ENCODE measurements at regions not wholly inside any gene's neighbourhood (a gene's known extent, or its start where the extent isn't known, plus 50 kb on each side); places are given as distances from the start of the nearest gene placed in this dataset.

DNA sequence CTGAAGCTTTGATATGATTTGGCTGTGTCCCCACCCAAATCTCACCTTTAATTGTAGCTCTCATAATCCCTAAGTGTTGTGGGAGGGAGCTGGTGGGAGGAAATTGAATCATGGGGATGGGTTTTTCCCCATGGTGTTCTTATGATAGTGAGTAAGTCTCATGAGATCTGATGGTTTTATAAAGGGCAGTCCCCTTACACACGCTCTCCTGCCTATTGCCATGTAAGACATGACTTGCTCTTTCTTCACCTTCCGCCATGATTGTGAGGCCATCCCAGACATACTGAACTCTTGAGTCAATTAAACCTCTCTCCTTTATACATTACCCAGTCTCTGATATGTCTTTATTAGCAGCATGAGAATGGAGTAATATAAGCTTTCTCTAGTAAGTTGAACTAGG lies 261.9 kb downstream of the HLX start:
- Histone ChIP-seq H3K36me3 (ENCODE audit: control insufficient read depth, insufficient read depth, low read length) (no peaks in the 10 kb centered on the region), H3K4me3 (ENCODE audit: low read length) (no peak overlapping the region), H3K9ac (ENCODE audit: low read length) (no peak overlapping the region), H3K4me1 (ENCODE audit: control insufficient read depth, insufficient read depth, low read length) (no peaks in the 10 kb centered on the region), H3K27me3 (ENCODE audit: control insufficient read depth, insufficient read depth, low read length) (no peaks in the 10 kb centered on the region), H3K27ac (ENCODE audit: low read depth, low read length) (no peak overlapping the region)

DNA sequence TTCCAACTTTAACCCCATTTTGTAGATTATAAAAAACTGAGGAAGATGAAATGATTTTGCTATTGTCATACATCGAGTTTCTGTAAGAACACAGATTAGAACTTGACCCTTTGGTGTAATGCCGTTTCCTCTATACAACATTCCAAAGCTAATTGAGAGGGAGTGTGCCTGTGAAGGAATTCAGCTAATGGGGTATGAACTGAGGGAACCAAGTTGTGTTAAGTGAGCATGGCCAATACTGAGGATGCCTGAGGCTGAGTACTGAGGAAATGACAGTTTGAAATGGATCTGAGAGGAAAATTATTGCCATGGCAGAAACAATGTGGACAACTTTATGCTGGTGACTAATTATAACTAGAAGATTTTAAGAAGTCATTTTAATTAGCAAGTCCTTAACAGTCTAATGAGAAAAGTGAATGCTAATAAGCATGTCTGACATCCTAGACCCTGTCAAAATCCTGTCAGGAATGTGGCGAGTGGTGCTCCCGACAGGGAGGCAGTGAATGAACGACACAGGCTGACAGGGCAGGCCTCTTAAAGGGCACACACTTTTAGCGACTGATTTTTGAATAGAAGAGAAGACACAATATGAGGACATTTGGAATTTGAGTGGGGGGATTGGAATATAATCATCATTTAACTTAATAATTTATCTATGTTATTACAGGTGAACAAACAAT lies 262.5 kb downstream of the HLX start:
- H3K27me3 ChIP-seq (ENCODE audit: control insufficient read depth, insufficient read depth, low read length) = no peaks in the 10 kb centered on the region
- H3K4me1 ChIP-seq (ENCODE audit: control insufficient read depth, insufficient read depth, low read length) = no peaks in the 10 kb centered on the region
- no peaks in the 10 kb centered on the region for H3K36me3 ChIP-seq (ENCODE audit: control insufficient read depth, insufficient read depth, low read length)
- no peak overlapping the region for H3K27ac ChIP-seq (ENCODE audit: low read depth, low read length)
- no peak overlapping the region for H3K9ac ChIP-seq (ENCODE audit: low read length)
- H3K4me3 ChIP-seq (ENCODE audit: low read length) = no peak overlapping the region

DNA sequence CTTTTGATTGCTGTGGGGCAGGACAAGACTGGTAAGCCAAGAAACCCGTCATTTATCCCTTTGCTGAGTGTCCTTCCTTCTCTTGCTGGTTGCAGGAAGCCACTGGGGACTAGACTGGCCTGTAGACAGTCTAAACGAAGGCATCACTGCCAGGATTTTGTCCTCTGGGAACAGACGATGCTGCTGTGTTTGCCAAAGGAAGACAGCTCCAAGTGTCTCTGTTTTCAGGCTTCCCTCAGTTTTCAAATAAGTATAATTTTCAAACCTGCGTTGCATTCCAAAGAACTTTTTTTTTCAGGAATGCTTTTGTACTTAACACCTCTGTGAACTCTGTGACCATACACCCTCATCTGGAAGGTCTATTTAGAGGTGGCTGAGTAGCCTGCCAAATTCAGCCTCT lies 269.4 kb downstream of the HLX start:
- H3K27ac ChIP-seq (ENCODE audit: low read depth, low read length) = no peak overlapping the region
- no peak overlapping the region for H3K9ac ChIP-seq (ENCODE audit: low read length)
- H3K4me3 ChIP-seq (ENCODE audit: low read length) = no peak overlapping the region
- H3K36me3 ChIP-seq (ENCODE audit: control insufficient read depth, insufficient read depth, low read length) = no peaks in the 10 kb centered on the region
- no peaks in the 10 kb centered on the region for H3K4me1 ChIP-seq (ENCODE audit: control insufficient read depth, insufficient read depth, low read length)
- H3K27me3 ChIP-seq (ENCODE audit: control insufficient read depth, insufficient read depth, low read length) = no peaks in the 10 kb centered on the region

DNA sequence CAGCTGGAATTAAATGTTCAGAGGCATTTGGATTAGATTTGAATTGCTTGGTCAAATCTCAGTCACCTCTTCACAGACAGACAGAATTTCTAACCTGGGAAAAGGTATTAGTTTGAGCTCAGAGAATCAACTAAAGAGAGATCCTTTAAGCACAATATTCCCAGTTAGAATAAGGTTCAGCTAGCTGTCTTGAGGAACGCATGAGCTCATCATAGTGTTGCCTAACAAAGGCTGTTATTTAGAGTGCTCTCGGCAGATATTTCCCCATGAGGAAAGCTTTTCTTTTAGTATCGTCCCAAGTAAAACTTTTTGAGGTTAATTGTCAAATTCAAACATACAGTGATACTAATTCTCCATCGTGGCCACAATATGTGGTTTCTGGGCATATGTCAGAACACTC lies 269.9 kb downstream of the HLX start:
- Histone ChIP-seq H3K9ac (ENCODE audit: low read length) (no peak overlapping the region), H3K36me3 (ENCODE audit: control insufficient read depth, insufficient read depth, low read length) (no peaks in the 10 kb centered on the region), H3K4me3 (ENCODE audit: low read length) (no peak overlapping the region), H3K27me3 (ENCODE audit: control insufficient read depth, insufficient read depth, low read length) (no peaks in the 10 kb centered on the region), H3K4me1 (ENCODE audit: control insufficient read depth, insufficient read depth, low read length) (no peaks in the 10 kb centered on the region), H3K27ac (ENCODE audit: low read depth, low read length) (no peak overlapping the region)

DNA sequence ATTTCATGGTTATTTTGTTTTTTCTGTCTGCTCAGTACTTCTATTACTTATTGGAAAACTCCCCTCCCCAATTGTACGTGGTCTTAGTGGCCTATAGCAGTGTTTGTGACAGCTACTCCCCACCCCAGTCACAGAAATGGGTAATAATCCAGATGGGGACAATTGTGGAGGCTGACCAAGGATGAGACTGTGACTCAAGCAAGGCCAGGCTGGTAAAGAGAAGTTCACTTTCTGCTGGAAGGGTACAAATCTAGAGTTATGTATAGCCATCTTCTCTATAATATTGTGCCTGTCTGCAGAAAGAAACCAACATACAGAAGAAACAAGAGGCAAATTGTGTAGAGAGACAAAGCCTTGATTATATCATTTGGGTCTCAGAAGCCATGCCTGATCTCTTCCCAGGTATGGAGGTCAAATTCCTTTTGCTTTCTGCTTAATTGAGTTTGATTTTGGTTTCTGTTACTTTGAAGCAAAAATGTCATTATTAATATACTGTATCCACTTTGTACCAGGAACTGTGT lies 270.4 kb downstream of the HLX start:
- H3K36me3 ChIP-seq (ENCODE audit: control insufficient read depth, insufficient read depth, low read length) = no peaks in the 10 kb centered on the region
- no peak overlapping the region for H3K27ac ChIP-seq (ENCODE audit: low read depth, low read length)
- H3K4me3 ChIP-seq (ENCODE audit: low read length) = no peak overlapping the region
- H3K9ac ChIP-seq (ENCODE audit: low read length) = no peak overlapping the region
- H3K4me1 ChIP-seq (ENCODE audit: control insufficient read depth, insufficient read depth, low read length) = no peaks in the 10 kb centered on the region
- no peaks in the 10 kb centered on the region for H3K27me3 ChIP-seq (ENCODE audit: control insufficient read depth, insufficient read depth, low read length)

DNA sequence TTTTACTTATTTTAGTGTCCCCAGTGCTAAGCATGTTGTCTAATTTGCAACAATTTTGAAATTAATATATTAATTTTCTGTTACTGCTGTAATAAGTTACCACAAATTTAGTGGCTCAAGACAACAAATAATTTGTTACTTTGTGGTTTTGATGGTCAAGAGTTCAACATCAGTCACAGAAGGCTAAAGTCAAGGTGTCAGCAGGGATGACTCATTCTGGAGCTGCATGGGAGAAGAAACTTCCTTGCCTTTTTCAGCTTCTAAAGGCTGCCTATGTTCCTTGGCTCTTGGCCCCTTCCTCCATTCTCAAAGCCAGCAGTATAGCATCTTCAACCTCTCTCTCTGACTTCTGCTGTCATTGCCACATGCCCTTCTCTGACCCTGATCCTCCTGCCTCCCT lies 271.8 kb downstream of the HLX start:
- Histone ChIP-seq H3K9ac (ENCODE audit: low read length) (no peak overlapping the region), H3K27ac (ENCODE audit: low read depth, low read length) (no peak overlapping the region), H3K4me3 (ENCODE audit: low read length) (no peak overlapping the region), H3K4me1 (ENCODE audit: control insufficient read depth, insufficient read depth, low read length) (no peaks in the 10 kb centered on the region), H3K36me3 (ENCODE audit: control insufficient read depth, insufficient read depth, low read length) (no peaks in the 10 kb centered on the region), H3K27me3 (ENCODE audit: control insufficient read depth, insufficient read depth, low read length) (no peaks in the 10 kb centered on the region)

DNA sequence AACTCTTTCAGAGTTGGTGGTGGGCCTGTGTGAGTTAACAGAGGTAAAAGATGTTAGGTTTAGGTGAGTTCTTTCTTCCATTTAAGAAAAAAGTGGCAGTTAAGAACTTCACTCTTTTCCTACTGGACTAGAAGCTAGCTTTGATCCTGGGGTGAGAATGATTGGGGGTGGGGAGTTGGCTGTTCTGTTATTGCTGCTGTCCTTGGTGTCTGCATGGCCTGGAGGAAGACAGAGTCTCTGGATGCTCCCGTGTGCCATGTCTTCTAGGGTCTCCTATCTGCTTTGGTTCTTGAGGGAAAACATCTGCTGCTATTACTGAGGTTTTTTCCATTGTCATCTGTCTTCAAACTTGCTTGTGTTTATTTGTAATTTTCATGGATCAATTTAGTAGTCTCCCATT lies 275.7 kb downstream of the HLX start:
- Histone ChIP-seq H3K27ac (ENCODE audit: low read depth, low read length) (no peak overlapping the region), H3K27me3 (ENCODE audit: control insufficient read depth, insufficient read depth, low read length) (no peaks in the 10 kb centered on the region), H3K36me3 (ENCODE audit: control insufficient read depth, insufficient read depth, low read length) (no peaks in the 10 kb centered on the region), H3K4me3 (ENCODE audit: low read length) (no peak overlapping the region), H3K9ac (ENCODE audit: low read length) (no peak overlapping the region), H3K4me1 (ENCODE audit: control insufficient read depth, insufficient read depth, low read length) (no peaks in the 10 kb centered on the region)

DNA sequence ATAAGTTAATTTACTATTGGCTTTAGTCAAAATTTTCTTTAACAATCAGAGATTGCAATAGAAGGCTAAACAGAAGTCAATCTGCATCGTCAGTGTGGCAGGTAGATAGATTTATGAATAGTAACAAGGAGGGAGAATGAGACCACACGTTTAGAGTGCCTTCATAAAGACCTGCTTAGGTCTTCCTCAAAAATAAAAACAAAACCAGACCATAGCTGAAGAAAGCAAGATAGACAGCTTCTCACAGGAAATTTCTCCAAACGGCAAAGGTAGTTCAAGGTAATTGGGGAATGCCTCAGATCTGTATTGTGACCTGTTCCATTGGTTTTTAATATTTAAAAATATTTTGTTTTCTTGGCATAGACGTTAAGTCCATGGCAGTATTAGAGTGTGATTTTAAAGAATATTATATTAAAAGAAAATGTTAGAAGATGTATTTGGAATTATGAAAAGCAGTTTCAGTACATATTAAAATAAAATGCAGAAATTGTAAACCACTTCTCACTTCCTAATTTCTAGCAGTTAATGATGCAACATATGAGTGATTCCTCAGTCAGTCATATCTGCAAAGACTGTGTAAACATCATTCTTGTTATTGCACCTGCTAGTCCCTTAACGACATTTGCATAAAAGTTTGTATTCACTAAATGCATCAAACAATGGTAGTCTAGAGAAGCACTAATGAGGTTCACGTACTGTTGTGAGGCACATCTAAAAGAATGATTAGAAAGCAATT lies 278.0 kb downstream of the HLX start:
- no peaks in the 10 kb centered on the region for H3K36me3 ChIP-seq (ENCODE audit: control insufficient read depth, insufficient read depth, low read length)
- no peaks in the 10 kb centered on the region for H3K4me1 ChIP-seq (ENCODE audit: control insufficient read depth, insufficient read depth, low read length)
- H3K27me3 ChIP-seq (ENCODE audit: control insufficient read depth, insufficient read depth, low read length) = no peaks in the 10 kb centered on the region
- no peak overlapping the region for H3K27ac ChIP-seq (ENCODE audit: low read depth, low read length)
- no peak overlapping the region for H3K4me3 ChIP-seq (ENCODE audit: low read length)
- H3K9ac ChIP-seq (ENCODE audit: low read length) = no peak overlapping the region

DNA sequence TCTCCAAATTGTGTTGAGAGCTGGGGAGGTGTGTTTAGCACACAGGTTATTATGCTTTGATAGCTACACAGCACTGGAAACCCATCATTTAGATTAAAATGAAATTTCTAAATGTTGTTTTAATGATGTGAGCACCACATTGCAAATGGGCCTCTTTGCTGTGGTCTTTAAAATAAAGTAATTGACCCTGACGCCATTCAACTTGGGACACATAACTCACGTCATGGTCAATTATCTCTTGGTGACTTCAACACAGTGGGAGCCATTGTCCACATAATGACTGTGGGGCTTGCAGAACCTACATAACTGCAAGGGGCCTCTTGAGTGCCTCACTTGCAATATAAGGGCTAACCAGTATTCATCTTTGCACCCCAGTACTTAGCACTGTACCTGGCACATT lies 280.4 kb downstream of the HLX start:
- no peaks in the 10 kb centered on the region for H3K27me3 ChIP-seq (ENCODE audit: control insufficient read depth, insufficient read depth, low read length)
- H3K36me3 ChIP-seq (ENCODE audit: control insufficient read depth, insufficient read depth, low read length) = no peaks in the 10 kb centered on the region
- H3K9ac ChIP-seq (ENCODE audit: low read length) = no peak overlapping the region
- no peak overlapping the region for H3K4me3 ChIP-seq (ENCODE audit: low read length)
- no peak overlapping the region for H3K27ac ChIP-seq (ENCODE audit: low read depth, low read length)
- H3K4me1 ChIP-seq (ENCODE audit: control insufficient read depth, insufficient read depth, low read length) = no peaks in the 10 kb centered on the region

DNA sequence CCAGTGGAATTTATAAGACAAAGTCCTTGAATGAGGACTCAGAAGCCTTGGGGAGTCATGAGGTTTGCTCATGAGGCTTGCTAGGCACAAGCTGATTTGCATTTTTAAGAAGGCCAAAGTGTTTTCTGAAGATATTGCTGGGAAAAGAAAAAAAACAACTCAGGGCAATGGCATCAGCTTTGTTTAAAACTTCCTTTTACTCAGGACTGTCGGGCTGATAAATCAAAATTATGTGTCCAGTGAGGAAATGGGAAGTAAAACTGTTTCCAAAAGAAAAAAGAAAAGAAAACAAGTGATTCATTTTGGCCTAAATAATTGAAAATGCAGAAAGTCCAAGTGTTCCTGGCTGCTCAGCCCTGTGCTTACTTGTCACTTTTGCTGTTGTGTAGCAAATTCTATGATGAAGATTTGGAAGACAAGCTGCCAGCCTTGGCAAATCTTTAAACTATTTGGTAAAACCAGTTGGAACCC lies 282.4 kb downstream of the HLX start:
- no peaks in the 10 kb centered on the region for H3K4me1 ChIP-seq (ENCODE audit: control insufficient read depth, insufficient read depth, low read length)
- no peak overlapping the region for H3K9ac ChIP-seq (ENCODE audit: low read length)
- H3K27ac ChIP-seq (ENCODE audit: low read depth, low read length) = peak overlapping the region; percentile 8
- no peaks in the 10 kb centered on the region for H3K36me3 ChIP-seq (ENCODE audit: control insufficient read depth, insufficient read depth, low read length)
- no peak overlapping the region for H3K4me3 ChIP-seq (ENCODE audit: low read length)
- no peaks in the 10 kb centered on the region for H3K27me3 ChIP-seq (ENCODE audit: control insufficient read depth, insufficient read depth, low read length)

DNA sequence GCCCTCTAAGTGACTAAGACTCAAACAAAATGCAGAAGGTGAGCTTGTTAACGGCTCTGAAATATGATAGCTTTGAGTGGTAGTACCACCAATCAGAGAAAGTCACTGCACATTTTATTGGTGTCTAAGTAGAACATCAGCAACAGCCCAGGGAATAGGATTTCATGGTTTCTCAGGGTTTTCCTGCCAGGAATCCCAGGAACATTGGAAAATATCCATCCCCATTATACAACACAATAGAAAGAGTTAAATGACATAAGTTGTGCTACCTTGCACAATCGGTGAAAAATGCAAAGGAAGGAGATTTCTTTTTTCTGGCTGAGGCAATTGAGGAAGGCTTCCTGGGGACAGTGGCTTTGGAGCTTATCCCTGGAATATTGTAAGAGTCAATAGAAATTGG lies 283.1 kb downstream of the HLX start:
- H3K4me1 ChIP-seq (ENCODE audit: control insufficient read depth, insufficient read depth, low read length) = no peaks in the 10 kb centered on the region
- H3K36me3 ChIP-seq (ENCODE audit: control insufficient read depth, insufficient read depth, low read length) = no peaks in the 10 kb centered on the region
- no peaks in the 10 kb centered on the region for H3K27me3 ChIP-seq (ENCODE audit: control insufficient read depth, insufficient read depth, low read length)
- no peak overlapping the region for H3K27ac ChIP-seq (ENCODE audit: low read depth, low read length)
- no peak overlapping the region for H3K4me3 ChIP-seq (ENCODE audit: low read length)
- H3K9ac ChIP-seq (ENCODE audit: low read length) = no peak overlapping the region

DNA sequence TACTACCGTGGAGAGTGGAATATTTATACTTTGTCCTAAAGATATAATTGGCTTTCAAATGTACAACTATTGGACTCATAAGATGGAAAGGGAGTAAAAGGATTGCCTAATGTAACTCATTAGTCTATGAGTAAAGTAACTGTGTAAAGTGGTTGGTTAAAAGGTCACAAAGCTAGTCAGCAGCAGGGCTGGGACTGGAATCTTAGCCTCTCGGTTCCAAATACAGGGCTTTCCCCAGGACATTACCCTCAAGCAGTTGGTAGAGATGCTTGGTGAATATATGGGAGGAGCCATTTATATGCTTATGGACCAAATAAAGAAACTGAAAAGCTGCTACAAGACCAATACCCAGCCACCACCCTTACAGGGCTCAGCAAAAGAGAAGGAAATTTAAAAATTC lies 283.7 kb downstream of the HLX start:
- H3K27me3 ChIP-seq (ENCODE audit: control insufficient read depth, insufficient read depth, low read length) = no peaks in the 10 kb centered on the region
- H3K27ac ChIP-seq (ENCODE audit: low read depth, low read length) = no peak overlapping the region
- no peaks in the 10 kb centered on the region for H3K4me1 ChIP-seq (ENCODE audit: control insufficient read depth, insufficient read depth, low read length)
- H3K4me3 ChIP-seq (ENCODE audit: low read length) = no peak overlapping the region
- H3K9ac ChIP-seq (ENCODE audit: low read length) = no peak overlapping the region
- no peaks in the 10 kb centered on the region for H3K36me3 ChIP-seq (ENCODE audit: control insufficient read depth, insufficient read depth, low read length)

DNA sequence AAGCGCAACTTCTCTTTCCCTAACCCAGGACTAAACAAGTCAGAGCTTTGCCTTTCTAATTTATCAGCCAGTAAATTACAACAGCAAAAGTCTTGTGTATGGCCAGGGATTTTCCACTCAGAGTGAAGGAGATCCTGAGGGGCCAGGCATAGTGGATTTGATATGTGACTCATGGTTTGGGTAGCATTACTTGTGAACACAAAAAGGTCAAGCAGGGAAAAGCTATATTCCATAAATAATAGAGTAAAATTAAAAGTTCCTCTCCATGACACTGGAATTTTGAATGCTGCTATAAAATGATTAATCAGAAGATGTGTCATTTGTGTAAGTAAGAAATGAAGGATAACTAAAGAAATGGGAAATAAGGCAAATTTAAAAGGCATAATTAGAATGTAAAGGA lies 284.8 kb downstream of the HLX start:
- Histone ChIP-seq H3K4me3 (ENCODE audit: low read length) (no peak overlapping the region), H3K36me3 (ENCODE audit: control insufficient read depth, insufficient read depth, low read length) (no peaks in the 10 kb centered on the region), H3K9ac (ENCODE audit: low read length) (no peak overlapping the region), H3K27ac (ENCODE audit: low read depth, low read length) (no peak overlapping the region), H3K4me1 (ENCODE audit: control insufficient read depth, insufficient read depth, low read length) (no peaks in the 10 kb centered on the region), H3K27me3 (ENCODE audit: control insufficient read depth, insufficient read depth, low read length) (no peaks in the 10 kb centered on the region)

All from rectal smooth muscle tissue (tissue), 1 donor.